ENCODE measurements at regions not wholly inside any gene's neighbourhood (a gene's known extent, or its start where the extent isn't known, plus 50 kb on each side); places are given as distances from the start of the nearest gene placed in this dataset.

GRCh38 chr13:79245937-79246577, 160.0 kb downstream of the RBM26 start:
- TF ChIP-seq POLR2A (IDR thresholded peaks at IDR 0.05; ENCODE audit: insufficient read depth in 1 of 2, low read depth in 2 of 2, low read length in 2 of 2) (no peak), TAF1 (CRISPR knock-in tag; IDR thresholded peaks at IDR 0.05) (no peak), BCLAF1 (IDR thresholded peaks at IDR 0.05) (no peak), CHD2 (IDR thresholded peaks at IDR 0.05; ENCODE audit: low read depth, low read length) (no peak), ZNF546 (CRISPR knock-in tag; conservative IDR thresholded peaks at IDR 0.05) (no peak), NFIB (CRISPR knock-in tag; IDR thresholded peaks at IDR 0.05; ENCODE audit: borderline replicate concordance) (no peak), RFX5 (IDR thresholded peaks at IDR 0.05; ENCODE audit: low read depth, low read length) (no peak), ZMAT3 (CRISPR knock-in tag; conservative IDR thresholded peaks at IDR 0.05) (no peak), ZKSCAN1 (IDR thresholded peaks at IDR 0.05; ENCODE audit: low read length) (no peak)
